H1 (cell line): ENCODE measurements at regions not wholly inside any gene's neighbourhood (a gene's known extent, or its start where the extent isn't known, plus 50 kb on each side); places are given as distances from the start of the nearest gene placed in this dataset.

Experiments used
- BRCA1 ChIP-seq: IDR thresholded peaks from 2 replicates; pipeline ENCODE4 v1.6.1; 2012; ENCODE audit warnings: low read depth, low read length, improper control_type of control experiment
- GTF2F1 ChIP-seq: IDR thresholded peaks from 2 replicates; pipeline ENCODE4 v1.6.1; 2012; ENCODE audit warnings: low read depth, low read length, improper control_type of control experiment, borderline replicate concordance
- POLR2A ChIP-seq, 2 experiments: IDR thresholded peaks; 1 replicate in 1 of 2; 2 replicates in 1 of 2; pipeline ENCODE4 v1.6.1; 2011; ENCODE audit warnings: low read depth in 2 of 2, low read length in 2 of 2, mild to moderate bottlenecking in 2 of 2; ENCODE audit errors: control extremely low read depth in 1 of 2
- POLR2AphosphoS5 ChIP-seq: IDR thresholded peaks from 2 replicates; pipeline ENCODE4 v1.6.1; 2011; ENCODE audit warnings: low read depth, low read length
- RFX5 ChIP-seq: IDR thresholded peaks from 2 replicates; pipeline ENCODE4 v1.6.1; 2011; ENCODE audit warnings: low read depth, low read length, improper control_type of control experiment, borderline replicate concordance
- SP2 ChIP-seq: IDR thresholded peaks from 2 replicates; pipeline ENCODE4 v1.6.1; 2012; ENCODE audit warnings: mild to moderate bottlenecking, low read length, inconsistent platforms
- TCF12 ChIP-seq: IDR thresholded peaks from 2 replicates; pipeline ENCODE4 v1.6.1; 2011; ENCODE audit warnings: low read depth, mild to moderate bottlenecking, low read length
- TF ChIP-seq, protein P1 (sequence below): IDR thresholded peaks from 2 replicates; pipeline ENCODE4 v1.6.1; 2012; ENCODE audit warnings: inconsistent platforms
- TF ChIP-seq, protein P2 (sequence below), 3 experiments: IDR thresholded peaks; 1 replicate in 2 of 3; 2 replicates in 1 of 3; pipeline versions ENCODE4 v1.5.1 to v1.6.1; 2011; ENCODE audit warnings: low read length in 3 of 3, mild to moderate bottlenecking in 3 of 3, inconsistent platforms in 2 of 3, low read depth in 1 of 3, moderate library complexity in 1 of 3; ENCODE audit not compliant: insufficient read depth in 1 of 3; ENCODE audit errors: control extremely low read depth in 1 of 3

DNA sequence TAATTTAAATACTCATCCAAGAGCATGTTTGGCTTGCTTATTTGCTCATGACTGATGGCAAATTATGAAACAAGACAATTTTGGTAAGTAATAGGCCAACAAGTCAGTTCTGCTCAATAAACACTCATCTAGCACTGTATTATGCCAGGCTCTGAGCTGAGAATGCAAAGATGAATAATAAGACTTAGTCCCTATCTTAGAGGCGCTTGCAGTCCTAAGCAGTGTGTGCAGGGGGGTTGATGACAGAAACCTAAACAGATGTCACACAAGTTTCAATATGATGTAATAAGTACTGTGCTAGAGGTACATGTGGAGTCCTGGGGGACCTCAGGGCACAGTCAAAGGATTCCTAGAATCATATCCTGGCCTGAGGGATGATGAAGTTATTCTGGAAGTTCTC, 287.6 kb upstream of the ADRA1B start:
- no peak for TF ChIP-seq POLR2AphosphoS5
- TF ChIP-seq, protein P1, sequence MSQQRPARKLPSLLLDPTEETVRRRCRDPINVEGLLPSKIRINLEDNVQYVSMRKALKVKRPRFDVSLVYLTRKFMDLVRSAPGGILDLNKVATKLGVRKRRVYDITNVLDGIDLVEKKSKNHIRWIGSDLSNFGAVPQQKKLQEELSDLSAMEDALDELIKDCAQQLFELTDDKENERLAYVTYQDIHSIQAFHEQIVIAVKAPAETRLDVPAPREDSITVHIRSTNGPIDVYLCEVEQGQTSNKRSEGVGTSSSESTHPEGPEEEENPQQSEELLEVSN = no peak
- TF ChIP-seq, protein P2, sequence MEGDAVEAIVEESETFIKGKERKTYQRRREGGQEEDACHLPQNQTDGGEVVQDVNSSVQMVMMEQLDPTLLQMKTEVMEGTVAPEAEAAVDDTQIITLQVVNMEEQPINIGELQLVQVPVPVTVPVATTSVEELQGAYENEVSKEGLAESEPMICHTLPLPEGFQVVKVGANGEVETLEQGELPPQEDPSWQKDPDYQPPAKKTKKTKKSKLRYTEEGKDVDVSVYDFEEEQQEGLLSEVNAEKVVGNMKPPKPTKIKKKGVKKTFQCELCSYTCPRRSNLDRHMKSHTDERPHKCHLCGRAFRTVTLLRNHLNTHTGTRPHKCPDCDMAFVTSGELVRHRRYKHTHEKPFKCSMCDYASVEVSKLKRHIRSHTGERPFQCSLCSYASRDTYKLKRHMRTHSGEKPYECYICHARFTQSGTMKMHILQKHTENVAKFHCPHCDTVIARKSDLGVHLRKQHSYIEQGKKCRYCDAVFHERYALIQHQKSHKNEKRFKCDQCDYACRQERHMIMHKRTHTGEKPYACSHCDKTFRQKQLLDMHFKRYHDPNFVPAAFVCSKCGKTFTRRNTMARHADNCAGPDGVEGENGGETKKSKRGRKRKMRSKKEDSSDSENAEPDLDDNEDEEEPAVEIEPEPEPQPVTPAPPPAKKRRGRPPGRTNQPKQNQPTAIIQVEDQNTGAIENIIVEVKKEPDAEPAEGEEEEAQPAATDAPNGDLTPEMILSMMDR (IDR thresholded peaks at IDR 0.05; ENCODE audit: control extremely low read depth in 1 of 3, insufficient read depth in 1 of 3, low read depth in 1 of 3, low read length in 3 of 3) = no peak
- no peak for TF ChIP-seq TCF12
- no peak for TF ChIP-seq SP2
- no peak for TF ChIP-seq POLR2A (IDR thresholded peaks at IDR 0.05; ENCODE audit: control extremely low read depth in 1 of 2, low read depth in 2 of 2, low read length in 2 of 2)
- TF ChIP-seq GTF2F1 = no peak
- TF ChIP-seq BRCA1 = no peak
- no peak for TF ChIP-seq RFX5
